Stimulated activated CD4-positive, alpha-beta T cell treated with anti-CD3 and anti-CD28 coated beads, Interleukin-1b, Interleukin-23, amount 100 ng/mL, for 24 hours (primary cell): ENCODE measurements at regions not wholly inside any gene's neighbourhood (a gene's known extent, or its start where the extent isn't known, plus 50 kb on each side); places are given as distances from the start of the nearest gene placed in this dataset.

Source experiments
- DNase-seq, 4 experiments: peaks; one replicate each; pipeline ENCODE4 v3.0.0-alpha.2; 2020; ENCODE audit warnings: low read depth in 4 of 4, low spot score in 1 of 4

GRCh38 chr6:25061289-25061936 is 125.7 kb upstream of the RIPOR2 start:
- no peak for DNase-seq

DNA sequence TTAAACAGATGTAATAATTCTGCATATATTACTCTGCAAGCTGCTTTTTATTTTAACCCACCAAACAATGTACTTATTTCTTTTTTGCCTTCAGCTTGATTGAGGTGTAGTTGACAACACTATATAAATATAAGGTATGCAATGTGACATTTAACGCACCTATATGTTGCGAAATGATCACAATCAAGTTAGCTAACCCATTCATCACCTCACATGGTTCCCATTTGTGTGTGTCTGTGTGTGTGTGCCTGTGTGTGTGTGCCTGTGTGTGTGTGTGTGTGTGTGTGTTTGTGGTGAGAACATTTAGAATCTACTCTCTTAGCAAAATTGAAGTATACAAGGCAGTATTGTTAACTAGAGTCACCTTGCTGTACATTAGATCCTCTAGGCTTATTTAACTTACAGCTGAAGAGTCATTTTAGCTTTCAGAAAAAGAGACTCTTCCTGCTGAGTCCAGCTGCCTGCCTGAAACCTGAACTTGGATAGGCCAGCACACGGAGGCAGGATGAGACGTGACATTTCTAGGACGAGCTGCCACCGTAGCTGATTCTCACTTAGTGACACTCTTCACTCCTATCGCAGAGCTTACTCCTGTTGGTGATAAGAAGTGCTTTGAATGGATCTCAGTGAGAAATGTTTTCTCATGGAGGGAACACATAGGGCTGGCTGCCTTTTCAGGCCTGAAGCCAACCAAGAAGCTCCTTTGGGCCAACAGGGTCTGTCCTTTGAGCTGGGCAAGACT is 126.5 kb upstream of the RIPOR2 start:
- no peak for DNase-seq

DNA sequence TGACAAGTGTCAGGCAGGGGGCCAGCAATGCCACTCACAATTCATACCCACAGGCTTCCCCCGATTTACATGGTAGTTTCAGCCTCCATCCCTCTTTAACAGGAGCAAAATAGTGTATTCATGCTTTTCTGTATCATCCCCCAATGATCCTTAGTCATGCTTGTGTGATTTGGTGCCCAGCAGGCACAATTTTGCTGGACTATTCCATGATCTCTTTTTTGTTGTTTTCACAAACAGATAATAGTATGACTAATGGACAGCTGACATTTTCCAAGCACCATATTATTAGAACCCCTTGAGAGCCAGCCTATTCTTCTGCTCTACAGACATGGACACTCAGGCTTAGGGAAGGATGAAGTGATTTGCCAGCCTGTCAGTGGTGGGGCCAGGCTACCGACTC is 128.2 kb upstream of the RIPOR2 start:
- DNase-seq: no peak

DNA sequence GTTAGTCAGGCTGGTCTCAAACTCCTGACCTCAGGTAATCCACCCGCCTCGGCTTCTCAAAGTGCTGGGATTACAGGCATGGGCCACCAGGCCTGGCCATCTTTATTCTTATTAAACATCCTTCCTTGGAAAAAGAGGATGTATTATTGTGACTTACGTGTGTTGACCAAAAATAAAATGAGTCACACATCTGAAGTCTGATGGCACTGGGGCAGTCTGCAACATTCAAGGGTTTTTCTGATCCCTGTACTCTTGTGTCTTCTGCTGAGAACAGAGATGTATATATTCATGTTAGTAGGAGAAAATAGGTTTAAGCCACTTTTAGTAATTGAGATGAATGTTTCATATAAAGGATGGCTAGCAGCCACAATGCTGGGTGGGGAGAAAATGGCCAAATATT is 129.9 kb upstream of the RIPOR2 start:
- no peak for DNase-seq

DNA sequence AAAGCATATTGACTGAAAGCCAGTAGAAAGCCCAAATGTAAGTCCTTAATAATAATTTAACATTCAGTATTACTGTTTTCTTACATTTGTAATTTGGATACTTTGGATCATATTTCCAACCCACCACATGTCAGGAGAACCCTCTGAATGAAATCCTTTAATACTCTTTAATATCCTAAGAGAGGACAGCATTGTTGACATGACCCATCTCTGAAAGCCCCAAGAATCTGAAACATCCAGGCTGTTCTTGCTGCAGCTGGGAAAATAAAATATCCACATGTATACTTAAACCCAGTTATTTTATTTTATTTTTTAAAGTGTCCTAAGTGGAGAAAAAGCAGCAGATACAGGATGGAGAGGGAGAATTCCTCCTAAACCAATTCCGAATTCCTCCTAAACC is 130.8 kb upstream of the RIPOR2 start:
- no peak for DNase-seq

DNA sequence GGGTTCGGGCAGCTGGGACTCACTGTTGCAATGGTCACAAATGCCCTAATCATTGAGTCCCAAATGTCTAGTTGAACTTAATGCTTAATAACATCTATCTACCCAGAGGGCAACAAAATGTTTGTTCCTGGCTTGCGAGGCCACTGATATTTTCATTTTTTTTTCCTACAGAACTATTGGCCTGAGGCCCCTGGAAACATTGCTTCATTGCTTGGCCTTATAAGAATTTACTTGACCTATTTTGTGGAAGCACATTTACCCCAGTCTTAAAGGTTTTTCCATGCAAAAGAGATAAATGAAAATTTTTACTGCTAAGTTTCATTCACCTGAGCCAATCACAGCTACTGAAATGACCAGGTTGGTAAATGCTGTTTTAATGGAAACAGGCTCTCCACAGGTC is 133.1 kb upstream of the RIPOR2 start:
- DNase-seq: no peak

GRCh38 chr6:25070547-25071366 is 135.0 kb upstream of the RIPOR2 start:
- peak; percentile 49 to 66 (median 62) for DNase-seq

DNA sequence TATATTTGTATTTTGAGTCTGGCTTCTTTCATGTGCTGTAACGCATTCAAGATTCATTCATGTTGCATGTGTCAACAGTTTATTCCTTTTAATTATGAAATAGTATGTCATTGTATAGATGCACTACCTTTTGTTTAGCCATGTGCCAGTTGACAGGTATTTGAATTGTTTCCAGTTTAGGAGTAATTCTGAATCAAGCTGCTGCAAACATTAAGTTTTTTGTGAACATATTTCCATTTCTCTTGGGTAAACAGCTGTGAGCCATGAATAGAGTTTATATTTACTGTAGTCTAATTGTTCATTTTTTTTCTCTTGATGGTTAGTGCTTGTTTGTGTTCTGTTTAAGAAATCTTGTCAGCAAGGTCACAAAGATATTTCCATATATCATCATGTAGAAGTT is 142.4 kb upstream of the RIPOR2 start:
- DNase-seq: no peak

DNA sequence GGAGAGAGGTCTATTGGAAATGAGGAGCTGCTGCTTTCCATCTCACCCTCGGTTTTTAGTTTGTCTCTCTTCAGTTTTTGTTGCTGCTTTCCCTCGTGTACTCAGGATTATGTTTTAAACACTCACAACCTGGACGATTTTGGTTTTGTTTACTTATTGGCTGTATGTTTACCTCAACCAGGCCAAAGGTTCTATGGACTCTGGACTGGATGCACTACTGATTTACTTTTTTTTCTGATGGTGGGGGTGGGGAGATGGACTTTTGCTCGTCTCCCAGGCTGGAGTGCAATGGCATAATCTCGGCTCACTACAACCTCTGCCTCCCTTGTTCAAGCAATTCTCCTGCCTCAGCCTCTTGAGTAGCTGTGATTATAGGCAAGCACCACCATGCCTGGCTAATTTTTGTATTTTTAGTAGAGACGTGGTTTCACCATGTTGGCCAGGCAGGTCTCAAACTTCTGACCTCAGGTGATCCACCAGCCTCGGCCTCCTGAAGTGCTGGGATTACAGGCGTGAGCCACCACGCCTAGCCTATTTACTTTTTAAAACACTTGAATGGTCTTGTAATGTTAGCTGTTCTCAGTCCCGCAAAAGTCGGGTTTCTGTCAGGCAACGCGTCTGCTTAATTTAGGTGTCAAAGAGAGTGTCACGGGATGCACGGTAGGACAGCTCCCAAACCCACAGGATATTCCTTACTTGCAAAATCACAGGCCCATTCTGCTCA is 148.2 kb upstream of the RIPOR2 start:
- DNase-seq: no peak

GRCh38 chr6:25084508-25084833 is 148.7 kb upstream of the RIPOR2 start:
- no peak for DNase-seq

GRCh38 chr6:25085756-25086155 is 150.0 kb upstream of the RIPOR2 start:
- DNase-seq: no peak

- DNase-seq: no peak
Observed at GRCh38 chr6:25086500-25087091, 150.8 kb upstream of the RIPOR2 start.

DNA sequence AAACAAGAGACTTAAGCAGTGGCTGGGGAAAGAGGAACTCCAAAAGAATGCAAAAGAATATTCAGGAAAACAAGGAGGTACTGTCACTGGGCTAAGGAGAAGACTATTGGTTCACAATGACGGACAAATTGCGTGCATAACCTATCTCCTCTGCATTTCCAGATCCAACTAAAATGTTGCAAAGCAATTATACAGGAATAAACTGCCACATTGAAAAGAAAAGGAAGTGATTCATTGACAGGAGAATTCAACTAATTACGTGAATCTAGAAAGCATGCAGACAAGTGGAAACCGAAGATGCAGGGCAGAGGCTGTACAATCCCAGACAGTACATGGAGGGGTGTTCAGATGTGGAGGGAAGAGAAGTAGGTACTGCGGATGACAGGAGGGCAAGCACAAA is 152.8 kb upstream of the RIPOR2 start:
- no peak for DNase-seq

DNA sequence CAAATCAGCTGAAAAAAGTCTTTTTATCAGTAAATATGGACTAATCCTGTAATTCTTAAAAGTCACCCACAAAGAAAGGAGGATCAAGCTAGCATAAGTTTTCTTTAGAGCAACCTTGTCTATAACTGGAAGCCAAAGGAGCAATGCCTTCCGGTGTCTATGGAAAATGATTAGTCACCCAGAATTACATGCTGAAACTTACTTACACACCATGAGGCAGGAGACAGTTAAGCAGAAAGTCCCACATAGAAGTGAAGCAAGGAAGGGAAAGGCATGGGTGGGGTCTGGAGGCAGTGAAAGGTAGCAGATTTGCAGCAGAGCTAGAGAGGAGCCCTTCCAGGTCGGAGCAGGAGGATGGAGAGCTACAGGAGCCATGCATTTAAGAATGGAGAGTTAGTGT is 153.7 kb upstream of the RIPOR2 start:
- DNase-seq: no peak

GRCh38 chr6:25094726-25095125 is 159.0 kb upstream of the RIPOR2 start:
- no peak for DNase-seq

- DNase-seq: no peak
Observed at GRCh38 chr6:25100288-25100687, 164.5 kb upstream of the RIPOR2 start.

GRCh38 chr6:25103603-25104002 is 167.8 kb upstream of the RIPOR2 start:
- DNase-seq: no peak

DNA sequence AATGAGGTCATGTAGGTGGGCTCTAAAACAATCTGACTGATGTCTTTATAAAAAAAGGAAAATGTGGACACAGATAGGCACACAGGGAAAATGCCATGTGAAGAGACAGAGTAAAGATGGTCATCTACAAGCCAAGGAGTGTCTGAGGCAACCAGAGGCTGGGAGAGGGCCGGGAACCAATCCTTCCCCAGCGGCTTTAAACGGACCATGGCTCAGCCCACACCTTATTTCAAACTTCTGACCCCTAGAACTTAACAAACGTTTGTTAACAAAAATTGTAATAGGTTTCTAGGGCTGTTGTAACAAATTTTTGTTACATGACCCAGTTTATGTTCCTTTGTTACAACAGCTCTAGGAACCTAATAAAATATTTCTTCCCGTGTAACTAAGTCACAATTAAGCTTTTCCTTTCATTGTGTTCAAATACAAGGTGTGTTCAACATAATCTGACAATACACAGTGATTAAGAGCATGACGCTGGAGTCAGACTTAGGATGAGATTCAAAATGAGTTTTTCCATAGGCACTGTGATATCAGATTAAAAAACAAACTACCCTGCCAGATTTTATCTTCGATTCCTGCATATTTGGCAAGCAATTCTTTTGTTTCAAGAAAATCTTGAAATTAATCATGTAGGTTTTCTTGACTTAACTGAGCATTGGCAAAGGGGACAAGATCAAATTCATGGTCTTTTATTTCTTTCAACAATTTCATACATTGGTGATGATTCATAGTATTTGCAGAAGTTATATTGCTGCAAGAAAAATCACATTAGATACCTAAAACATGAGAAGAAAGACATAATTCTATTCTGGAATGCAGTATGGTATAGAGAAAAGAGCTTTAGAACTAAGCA is 169.5 kb upstream of the RIPOR2 start:
- DNase-seq: no peak

GRCh38 chr6:25107218-25107617 is 171.5 kb upstream of the RIPOR2 start:
- DNase-seq: no peak

GRCh38 chr6:25111782-25112181 is 167.4 kb upstream of the CARMIL1 start:
- DNase-seq: no peak
